IMR-90 (cell line): ENCODE measurements at regions not wholly inside any gene's neighbourhood (a gene's known extent, or its start where the extent isn't known, plus 50 kb on each side); places are given as distances from the start of the nearest gene placed in this dataset.

Experiments used
- BHLHE40 ChIP-seq: fragments of 150-350 bp; IDR thresholded peaks from 2 replicates; pipeline ENCODE4 v1.6.1; 2016; ENCODE audit warnings: mild to moderate bottlenecking, low read depth, low read length
- CEBPB ChIP-seq: IDR thresholded peaks from 2 replicates; pipeline ENCODE4 v1.6.1; 2012; ENCODE audit warnings: low read depth, low read length, improper control_type of control experiment
- MAFK ChIP-seq: IDR thresholded peaks from 2 replicates; pipeline ENCODE4 v1.6.1; 2012; ENCODE audit warnings: low read depth, low read length, improper control_type of control experiment
- MAZ ChIP-seq: IDR thresholded peaks from 2 replicates; pipeline ENCODE4 v1.6.1; 2012; ENCODE audit warnings: low read depth, mild to moderate bottlenecking, low read length, improper control_type of control experiment, moderate library complexity, borderline replicate concordance
- MXI1 ChIP-seq: IDR thresholded peaks from 2 replicates; pipeline ENCODE4 v1.6.1; 2012; ENCODE audit warnings: low read depth, mild to moderate bottlenecking, low read length, moderate library complexity, borderline replicate concordance
- NFE2L2 ChIP-seq: fragments of 150-350 bp; IDR thresholded peaks from 2 replicates; pipeline ENCODE4 v1.6.1; 2016; ENCODE audit warnings: low read depth, mild to moderate bottlenecking, low read length
- POLR2A ChIP-seq: IDR thresholded peaks from 2 replicates; pipeline ENCODE4 v1.6.1; 2012; ENCODE audit warnings: mild to moderate bottlenecking, low read depth, low read length
- RAD21 ChIP-seq: IDR thresholded peaks from 2 replicates; pipeline ENCODE4 v1.6.1; 2012; ENCODE audit warnings: low read length, improper control_type of control experiment
- RCOR1 ChIP-seq: IDR thresholded peaks from 2 replicates; pipeline ENCODE4 v1.6.1; 2012; ENCODE audit warnings: mild to moderate bottlenecking, low read length, improper control_type of control experiment; ENCODE audit not compliant: insufficient replicate concordance
- RFX5 ChIP-seq: IDR thresholded peaks from 2 replicates; pipeline ENCODE4 v1.8.0; 2012; ENCODE audit warnings: low read depth, mild to moderate bottlenecking, low read length, moderate library complexity
- SMC3 ChIP-seq: fragments of 150-350 bp; IDR thresholded peaks from 2 replicates; pipeline ENCODE4 v1.6.1; 2016; ENCODE audit warnings: low read depth, mild to moderate bottlenecking, antibody characterized with exemption, low read length, moderate library complexity
- TF ChIP-seq, protein P1 (sequence below): conservative IDR thresholded peaks from 2 replicates; pipeline ENCODE4 v1.5.1; 2012; ENCODE audit warnings: mild to moderate bottlenecking, low read depth, low read length, improper control_type of control experiment
- TF ChIP-seq, protein P2 (sequence below): fragments of 150-350 bp; IDR thresholded peaks from 2 replicates; pipeline ENCODE4 v1.6.1; 2017; ENCODE audit warnings: mild to moderate bottlenecking, antibody characterized with exemption, low read length, low read depth

DNA sequence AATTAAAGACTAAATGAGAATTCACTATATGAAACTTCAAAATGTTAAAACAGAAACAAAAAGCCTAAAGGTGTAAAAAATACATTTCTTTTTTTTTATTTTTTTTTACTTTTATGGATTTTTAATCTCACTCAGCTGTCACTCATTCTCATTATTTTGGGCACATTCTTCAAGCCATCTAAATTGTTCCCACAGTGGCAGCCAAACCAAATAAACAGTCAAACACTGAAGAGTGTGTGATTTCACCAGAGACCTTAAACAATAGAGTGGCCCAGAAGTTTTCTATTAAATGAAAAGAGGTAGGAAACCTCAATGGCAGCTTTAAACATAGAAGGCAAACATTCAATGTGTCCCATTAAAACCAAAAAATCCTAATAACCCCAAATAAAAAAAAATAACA is 616.1 kb downstream of the OTOL1 start:
- TF ChIP-seq, protein P1, sequence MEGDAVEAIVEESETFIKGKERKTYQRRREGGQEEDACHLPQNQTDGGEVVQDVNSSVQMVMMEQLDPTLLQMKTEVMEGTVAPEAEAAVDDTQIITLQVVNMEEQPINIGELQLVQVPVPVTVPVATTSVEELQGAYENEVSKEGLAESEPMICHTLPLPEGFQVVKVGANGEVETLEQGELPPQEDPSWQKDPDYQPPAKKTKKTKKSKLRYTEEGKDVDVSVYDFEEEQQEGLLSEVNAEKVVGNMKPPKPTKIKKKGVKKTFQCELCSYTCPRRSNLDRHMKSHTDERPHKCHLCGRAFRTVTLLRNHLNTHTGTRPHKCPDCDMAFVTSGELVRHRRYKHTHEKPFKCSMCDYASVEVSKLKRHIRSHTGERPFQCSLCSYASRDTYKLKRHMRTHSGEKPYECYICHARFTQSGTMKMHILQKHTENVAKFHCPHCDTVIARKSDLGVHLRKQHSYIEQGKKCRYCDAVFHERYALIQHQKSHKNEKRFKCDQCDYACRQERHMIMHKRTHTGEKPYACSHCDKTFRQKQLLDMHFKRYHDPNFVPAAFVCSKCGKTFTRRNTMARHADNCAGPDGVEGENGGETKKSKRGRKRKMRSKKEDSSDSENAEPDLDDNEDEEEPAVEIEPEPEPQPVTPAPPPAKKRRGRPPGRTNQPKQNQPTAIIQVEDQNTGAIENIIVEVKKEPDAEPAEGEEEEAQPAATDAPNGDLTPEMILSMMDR = no peak
- TF ChIP-seq POLR2A = no peak
- TF ChIP-seq CEBPB = no peak
- no peak for TF ChIP-seq MAFK
- TF ChIP-seq, protein P2, sequence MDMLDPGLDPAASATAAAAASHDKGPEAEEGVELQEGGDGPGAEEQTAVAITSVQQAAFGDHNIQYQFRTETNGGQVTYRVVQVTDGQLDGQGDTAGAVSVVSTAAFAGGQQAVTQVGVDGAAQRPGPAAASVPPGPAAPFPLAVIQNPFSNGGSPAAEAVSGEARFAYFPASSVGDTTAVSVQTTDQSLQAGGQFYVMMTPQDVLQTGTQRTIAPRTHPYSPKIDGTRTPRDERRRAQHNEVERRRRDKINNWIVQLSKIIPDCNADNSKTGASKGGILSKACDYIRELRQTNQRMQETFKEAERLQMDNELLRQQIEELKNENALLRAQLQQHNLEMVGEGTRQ = no peak
- TF ChIP-seq SMC3 = no peak
- TF ChIP-seq BHLHE40 = no peak
- no peak for TF ChIP-seq RAD21
- no peak for TF ChIP-seq MAZ
- no peak for TF ChIP-seq NFE2L2
- no peak for TF ChIP-seq RCOR1
- TF ChIP-seq RFX5 = no peak
- no peak for TF ChIP-seq MXI1
